ENCODE measurements at regions not wholly inside any gene's neighbourhood (a gene's known extent, or its start where the extent isn't known, plus 50 kb on each side); places are given as distances from the start of the nearest gene placed in this dataset.

- no peak for DNase-seq
- Histone ChIP-seq H2BK5ac (ENCODE audit: low read depth, low read length, poor library complexity) (no peak overlapping the region), H4K91ac (ENCODE audit: low read depth, low read length) (no peak overlapping the region), H3K79me2 (ENCODE audit: control insufficient read depth, insufficient read depth, low read length, poor library complexity) (no peaks in the 10 kb centered on the region), H3K14ac (ENCODE audit: low read length) (no peak overlapping the region), H3K9me3 (ENCODE audit: insufficient read depth, low read depth, low read length) (peaks cover 2% of the 10 kb centered on the region), H3K79me1 (ENCODE audit: low read length) (no peaks in the 10 kb centered on the region), H3K4me1 (ENCODE audit: control insufficient read depth in 1 of 2, insufficient read depth in 2 of 2, low read length in 2 of 2) (no peaks in the 10 kb centered on the region), H2BK12ac (ENCODE audit: low read length) (no peak overlapping the region), H3K4me3 (ENCODE audit: low read depth, low read length) (no peak overlapping the region), H2AFZ (ENCODE audit: insufficient read depth, low read length, poor library complexity) (no peak overlapping the region), H2BK120ac (ENCODE audit: insufficient read depth, low read length, poor library complexity) (no peak overlapping the region), H4K8ac (ENCODE audit: low read depth, low read length) (no peak overlapping the region), H3K23ac (ENCODE audit: low read length) (no peak overlapping the region), H3K9ac (ENCODE audit: low read length) (no peak overlapping the region), H3K36me3 (ENCODE audit: control insufficient read depth in 1 of 2, insufficient read depth in 2 of 2, low read length in 2 of 2) (no peaks in the 10 kb centered on the region), H3K4me2 (ENCODE audit: low read length) (no peak overlapping the region), H3K18ac (ENCODE audit: low read length) (no peak overlapping the region), H3K27ac (ENCODE audit: low read depth, low read length) (no peak overlapping the region), H4K12ac (ENCODE audit: low read depth, low read length) (no peak overlapping the region), H2AK5ac (ENCODE audit: low read length) (no peak overlapping the region), H3K27me3 (ENCODE audit: insufficient read depth, low read length) (no peaks in the 10 kb centered on the region), H3K4ac (ENCODE audit: low read depth, low read length) (no peak overlapping the region)
- WGBS (ENCODE audit: extremely low coverage, insufficient coverage, insufficient read length): no CpG with 5 or more reads among the region's 5 CpGs
Observed at GRCh38 chr12:111213561-111213960, 155.3 kb downstream of the PHETA1 start.

GRCh38 chr12:111212814-111213456 lies 156.0 kb downstream of the PHETA1 start:
- H3K23ac ChIP-seq (ENCODE audit: low read length): no peak overlapping the region
- H3K79me2 ChIP-seq (ENCODE audit: control insufficient read depth, insufficient read depth, low read length, poor library complexity): no peaks in the 10 kb centered on the region
- H2BK5ac ChIP-seq (ENCODE audit: low read depth, low read length, poor library complexity): no peak overlapping the region
- no peaks in the 10 kb centered on the region for H3K27me3 ChIP-seq (ENCODE audit: insufficient read depth, low read length)
- H3K18ac ChIP-seq (ENCODE audit: low read length): no peak overlapping the region
- no peaks in the 10 kb centered on the region for H3K79me1 ChIP-seq (ENCODE audit: low read length)
- no peak overlapping the region for H3K4me3 ChIP-seq (ENCODE audit: low read depth, low read length)
- no peaks in the 10 kb centered on the region for H3K4me1 ChIP-seq (ENCODE audit: control insufficient read depth in 1 of 2, insufficient read depth in 2 of 2, low read length in 2 of 2)
- H3K9ac ChIP-seq (ENCODE audit: low read length): no peak overlapping the region
- no peak overlapping the region for H2BK12ac ChIP-seq (ENCODE audit: low read length)
- no peak overlapping the region for H3K4ac ChIP-seq (ENCODE audit: low read depth, low read length)
- no peaks in the 10 kb centered on the region for H3K36me3 ChIP-seq (ENCODE audit: control insufficient read depth in 1 of 2, insufficient read depth in 2 of 2, low read length in 2 of 2)
- H3K9me3 ChIP-seq (ENCODE audit: insufficient read depth, low read depth, low read length): peaks cover 2% of the 10 kb centered on the region
- H2BK120ac ChIP-seq (ENCODE audit: insufficient read depth, low read length, poor library complexity): no peak overlapping the region
- no CpG with 5 or more reads among the region's 12 CpGs for WGBS (ENCODE audit: extremely low coverage, insufficient coverage, insufficient read length)
- no peak overlapping the region for H3K4me2 ChIP-seq (ENCODE audit: low read length)
- no peak overlapping the region for H2AK5ac ChIP-seq (ENCODE audit: low read length)
- no peak overlapping the region for H3K27ac ChIP-seq (ENCODE audit: low read depth, low read length)
- no peak overlapping the region for H2AFZ ChIP-seq (ENCODE audit: insufficient read depth, low read length, poor library complexity)
- no peak overlapping the region for H4K12ac ChIP-seq (ENCODE audit: low read depth, low read length)
- no peak for DNase-seq
- H4K8ac ChIP-seq (ENCODE audit: low read depth, low read length): no peak overlapping the region
- H4K91ac ChIP-seq (ENCODE audit: low read depth, low read length): no peak overlapping the region
- H3K14ac ChIP-seq (ENCODE audit: low read length): no peak overlapping the region

- H2BK120ac ChIP-seq (ENCODE audit: insufficient read depth, low read length, poor library complexity): no peak overlapping the region
- H3K4ac ChIP-seq (ENCODE audit: low read depth, low read length): no peak overlapping the region
- peaks cover under 1% of the 10 kb centered on the region for H3K9me3 ChIP-seq (ENCODE audit: insufficient read depth, low read depth, low read length)
- H3K14ac ChIP-seq (ENCODE audit: low read length): no peak overlapping the region
- no peaks in the 10 kb centered on the region for H3K79me2 ChIP-seq (ENCODE audit: control insufficient read depth, insufficient read depth, low read length, poor library complexity)
- H3K23ac ChIP-seq (ENCODE audit: low read length): no peak overlapping the region
- no peak overlapping the region for H2AK5ac ChIP-seq (ENCODE audit: low read length)
- WGBS (ENCODE audit: extremely low coverage, insufficient coverage, insufficient read length): no CpG with 5 or more reads among the region's 7 CpGs
- no peak overlapping the region for H3K27ac ChIP-seq (ENCODE audit: low read depth, low read length)
- no peaks in the 10 kb centered on the region for H3K79me1 ChIP-seq (ENCODE audit: low read length)
- no peaks in the 10 kb centered on the region for H3K36me3 ChIP-seq (ENCODE audit: control insufficient read depth in 1 of 2, insufficient read depth in 2 of 2, low read length in 2 of 2)
- no peak overlapping the region for H2AFZ ChIP-seq (ENCODE audit: insufficient read depth, low read length, poor library complexity)
- H3K4me2 ChIP-seq (ENCODE audit: low read length): no peak overlapping the region
- peak in 1 of 2 donors; percentile 8 for DNase-seq
- no peaks in the 10 kb centered on the region for H3K27me3 ChIP-seq (ENCODE audit: insufficient read depth, low read length)
- no peak overlapping the region for H3K9ac ChIP-seq (ENCODE audit: low read length)
- H4K8ac ChIP-seq (ENCODE audit: low read depth, low read length): no peak overlapping the region
- no peak overlapping the region for H4K91ac ChIP-seq (ENCODE audit: low read depth, low read length)
- no peaks in the 10 kb centered on the region for H3K4me1 ChIP-seq (ENCODE audit: control insufficient read depth in 1 of 2, insufficient read depth in 2 of 2, low read length in 2 of 2)
- no peak overlapping the region for H2BK5ac ChIP-seq (ENCODE audit: low read depth, low read length, poor library complexity)
- no peak overlapping the region for H4K12ac ChIP-seq (ENCODE audit: low read depth, low read length)
- no peak overlapping the region for H3K18ac ChIP-seq (ENCODE audit: low read length)
- H2BK12ac ChIP-seq (ENCODE audit: low read length): no peak overlapping the region
- H3K4me3 ChIP-seq (ENCODE audit: low read depth, low read length): no peak overlapping the region
Observed at GRCh38 chr12:111211910-111212757, 156.8 kb downstream of the PHETA1 start.

GRCh38 chr12:111209811-111210210 lies 159.1 kb downstream of the PHETA1 start:
- no peak overlapping the region for H3K4ac ChIP-seq (ENCODE audit: low read depth, low read length)
- H3K36me3 ChIP-seq (ENCODE audit: control insufficient read depth in 1 of 2, insufficient read depth in 2 of 2, low read length in 2 of 2): no peaks in the 10 kb centered on the region
- no peaks in the 10 kb centered on the region for H3K79me2 ChIP-seq (ENCODE audit: control insufficient read depth, insufficient read depth, low read length, poor library complexity)
- no peak overlapping the region for H3K23ac ChIP-seq (ENCODE audit: low read length)
- H3K9ac ChIP-seq (ENCODE audit: low read length): no peak overlapping the region
- no CpG with 5 or more reads among the region's 4 CpGs for WGBS (ENCODE audit: extremely low coverage, insufficient coverage, insufficient read length)
- H2BK5ac ChIP-seq (ENCODE audit: low read depth, low read length, poor library complexity): no peak overlapping the region
- no peak overlapping the region for H3K14ac ChIP-seq (ENCODE audit: low read length)
- no peak overlapping the region for H4K8ac ChIP-seq (ENCODE audit: low read depth, low read length)
- H2AK5ac ChIP-seq (ENCODE audit: low read length): no peak overlapping the region
- H3K4me1 ChIP-seq (ENCODE audit: control insufficient read depth in 1 of 2, insufficient read depth in 2 of 2, low read length in 2 of 2): no peaks in the 10 kb centered on the region
- H3K9me3 ChIP-seq (ENCODE audit: insufficient read depth, low read depth, low read length): no peaks in the 10 kb centered on the region
- no peak overlapping the region for H4K91ac ChIP-seq (ENCODE audit: low read depth, low read length)
- no peaks in the 10 kb centered on the region for H3K79me1 ChIP-seq (ENCODE audit: low read length)
- no peak for DNase-seq
- H3K27ac ChIP-seq (ENCODE audit: low read depth, low read length): no peak overlapping the region
- no peak overlapping the region for H3K4me2 ChIP-seq (ENCODE audit: low read length)
- no peak overlapping the region for H2BK120ac ChIP-seq (ENCODE audit: insufficient read depth, low read length, poor library complexity)
- no peak overlapping the region for H3K4me3 ChIP-seq (ENCODE audit: low read depth, low read length)
- no peak overlapping the region for H2AFZ ChIP-seq (ENCODE audit: insufficient read depth, low read length, poor library complexity)
- H3K27me3 ChIP-seq (ENCODE audit: insufficient read depth, low read length): no peaks in the 10 kb centered on the region
- H2BK12ac ChIP-seq (ENCODE audit: low read length): no peak overlapping the region
- no peak overlapping the region for H4K12ac ChIP-seq (ENCODE audit: low read depth, low read length)
- H3K18ac ChIP-seq (ENCODE audit: low read length): no peak overlapping the region
